ENCODE measurements at regions not wholly inside any gene's neighbourhood (a gene's known extent, or its start where the extent isn't known, plus 50 kb on each side); places are given as distances from the start of the nearest gene placed in this dataset.

DNA sequence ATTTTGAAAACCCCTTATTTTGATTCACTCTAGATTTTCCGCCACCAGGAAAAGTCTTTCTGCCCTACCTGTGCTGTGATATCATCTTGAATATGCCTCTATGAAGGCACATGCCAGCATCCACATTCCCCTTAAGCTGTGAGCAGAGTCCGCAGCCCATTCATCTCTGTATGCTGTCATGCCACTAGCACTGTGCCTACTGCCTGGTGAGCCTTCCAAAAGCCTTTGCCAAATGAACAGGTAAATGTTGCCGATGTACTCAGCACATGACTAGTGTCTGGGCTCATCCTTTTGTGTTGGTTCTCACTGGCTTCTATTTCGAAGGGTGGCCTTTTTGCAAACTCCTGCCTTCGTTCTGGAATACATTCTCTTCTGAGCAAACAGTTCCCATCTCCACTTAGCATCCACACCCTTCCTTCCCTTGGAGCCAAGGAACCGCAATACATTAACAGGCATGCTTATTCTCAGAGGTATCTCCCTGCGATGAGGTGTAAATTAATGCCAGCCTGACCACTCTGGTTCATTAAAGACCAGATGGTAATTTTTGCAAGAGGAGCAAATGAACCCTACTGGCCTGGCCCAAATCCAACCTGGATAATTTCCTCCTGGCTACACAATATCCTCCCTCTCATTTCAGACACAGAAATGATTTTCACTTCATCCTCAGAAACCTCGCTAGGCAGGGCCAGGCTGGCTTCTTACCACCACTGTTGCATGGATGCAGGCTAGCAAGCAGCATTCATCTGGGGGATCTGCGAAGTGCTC lies 339.7 kb upstream of the NFE2L3 start:
- POLR2A ChIA-PET: no interaction called here
- H4K20me1 ChIP-seq (ENCODE audit: control insufficient read depth, insufficient read depth, low read length, poor library complexity, severe bottlenecking): no peaks in the 10 kb centered on the region
- no peak overlapping the region for H3K4me3 Mint-ChIP-seq
- H3K4me2 ChIP-seq (replicated peaks; ENCODE audit: low read depth, low read length, poor library complexity, severe bottlenecking): no peak overlapping the region
- H2AFZ ChIP-seq (ENCODE audit: insufficient read depth, low read depth, low read length, poor library complexity, severe bottlenecking): no peak overlapping the region
- H3K9me3 Mint-ChIP-seq (ENCODE audit: insufficient read depth): peaks cover 3% of the 10 kb centered on the region
- H3K36me3 ChIP-seq (replicated peaks in 1 of 2; ENCODE audit: control extremely low read depth in 1 of 2, control insufficient read depth in 1 of 2, extremely low read depth in 1 of 2, insufficient read depth in 2 of 2, low read length in 1 of 2): no peaks in the 10 kb centered on the region
- no peak overlapping the region for H3K27ac ChIP-seq (ENCODE audit: low read length in 2 of 2)
- H3K79me2 ChIP-seq (ENCODE audit: control insufficient read depth, insufficient read depth, low read length): no peaks in the 10 kb centered on the region
- TF ChIP-seq, protein P1, sequence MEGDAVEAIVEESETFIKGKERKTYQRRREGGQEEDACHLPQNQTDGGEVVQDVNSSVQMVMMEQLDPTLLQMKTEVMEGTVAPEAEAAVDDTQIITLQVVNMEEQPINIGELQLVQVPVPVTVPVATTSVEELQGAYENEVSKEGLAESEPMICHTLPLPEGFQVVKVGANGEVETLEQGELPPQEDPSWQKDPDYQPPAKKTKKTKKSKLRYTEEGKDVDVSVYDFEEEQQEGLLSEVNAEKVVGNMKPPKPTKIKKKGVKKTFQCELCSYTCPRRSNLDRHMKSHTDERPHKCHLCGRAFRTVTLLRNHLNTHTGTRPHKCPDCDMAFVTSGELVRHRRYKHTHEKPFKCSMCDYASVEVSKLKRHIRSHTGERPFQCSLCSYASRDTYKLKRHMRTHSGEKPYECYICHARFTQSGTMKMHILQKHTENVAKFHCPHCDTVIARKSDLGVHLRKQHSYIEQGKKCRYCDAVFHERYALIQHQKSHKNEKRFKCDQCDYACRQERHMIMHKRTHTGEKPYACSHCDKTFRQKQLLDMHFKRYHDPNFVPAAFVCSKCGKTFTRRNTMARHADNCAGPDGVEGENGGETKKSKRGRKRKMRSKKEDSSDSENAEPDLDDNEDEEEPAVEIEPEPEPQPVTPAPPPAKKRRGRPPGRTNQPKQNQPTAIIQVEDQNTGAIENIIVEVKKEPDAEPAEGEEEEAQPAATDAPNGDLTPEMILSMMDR (IDR thresholded peaks at IDR 0.05): no peak
- no peak for TF ChIP-seq EZH2 (IDR thresholded peaks at IDR 0.05; ENCODE audit: borderline replicate concordance, insufficient read depth, low read depth, low read length, poor library complexity, severe bottlenecking)
- H3K9ac ChIP-seq (ENCODE audit: low read length): no peak overlapping the region
- intact Hi-C loops (cut with micrococcal nuclease): no loop called here
- H3K27me3 ChIP-seq (replicated peaks in 1 of 4; ENCODE audit: control extremely low read depth in 1 of 4, control insufficient read depth in 3 of 4, insufficient read depth in 4 of 4, low read length in 3 of 4): peaks cover 0 to 5% (median 2%) of the 10 kb centered on the region in 4 experiments
- H3K4me1 ChIP-seq (ENCODE audit: control insufficient read depth in 2 of 2, insufficient read depth in 2 of 2, low read length in 2 of 2): no peaks in the 10 kb centered on the region
- H3K27me3 Mint-ChIP-seq: peaks cover 44% of the 10 kb centered on the region
- CTCF ChIA-PET: no interaction called here
- DNase-seq (no peak), ATAC-seq (ENCODE audit: low read depth) (no peak)
- WGBS (ENCODE audit: insufficient coverage): 88% methylated on average over 8 of the region's 9 CpGs
- no peak overlapping the region for H3K4me3 ChIP-seq (ENCODE audit: control extremely low read depth in 1 of 5, extremely low read depth in 1 of 5, insufficient read depth in 1 of 5, low read depth in 2 of 5, low read length in 4 of 5)
- no peaks in the 10 kb centered on the region for H3K4me1 Mint-ChIP-seq
- H3K9me3 ChIP-seq (ENCODE audit: control extremely low read depth in 1 of 3, control insufficient read depth in 2 of 3, insufficient read depth in 1 of 3, low read length in 2 of 3): peaks cover 0 to 2% (median 0%) of the 10 kb centered on the region in 3 donors
- H3K27ac Mint-ChIP-seq: no peak overlapping the region

DNA sequence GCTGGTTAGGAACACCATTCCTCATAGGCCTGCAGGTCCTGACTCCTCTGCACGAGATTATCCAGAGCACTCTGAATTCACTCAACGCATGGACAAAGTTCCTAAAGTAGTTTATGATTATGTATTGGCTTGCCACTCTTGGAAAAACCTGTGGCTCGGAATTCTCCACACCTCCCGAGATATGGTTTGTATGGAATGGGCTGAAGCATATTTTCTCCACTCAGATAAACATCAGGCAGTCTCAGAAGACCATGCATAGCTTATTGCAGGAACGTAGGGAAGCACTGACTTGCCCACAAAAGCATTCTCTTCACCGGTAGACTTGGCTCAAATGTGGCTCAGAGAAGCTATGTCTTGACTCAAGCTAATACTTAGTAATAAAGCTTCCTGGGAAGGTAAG lies 338.6 kb upstream of the NFE2L3 start:
- CTCF ChIA-PET: no interaction called here
- TF ChIP-seq, protein P1 (IDR thresholded peaks at IDR 0.05): no peak
- TF ChIP-seq EZH2 (IDR thresholded peaks at IDR 0.05; ENCODE audit: borderline replicate concordance, insufficient read depth, low read depth, low read length, poor library complexity, severe bottlenecking): no peak
- POLR2A ChIA-PET: no interaction called here

More for the DNA sequence above, 338.6 kb upstream of the NFE2L3 start:
- H3K36me3 ChIP-seq (replicated peaks in 1 of 2; ENCODE audit: control extremely low read depth in 1 of 2, control insufficient read depth in 1 of 2, extremely low read depth in 1 of 2, insufficient read depth in 2 of 2, low read length in 1 of 2): no peaks in the 10 kb centered on the region
- no peaks in the 10 kb centered on the region for H4K20me1 ChIP-seq (ENCODE audit: control insufficient read depth, insufficient read depth, low read length, poor library complexity, severe bottlenecking)
- H3K27ac ChIP-seq (ENCODE audit: low read length in 2 of 2): no peak overlapping the region
- 100% methylated on average over 1 of the region's 6 CpGs for WGBS (ENCODE audit: insufficient coverage)
- DNase-seq (no peak), ATAC-seq (ENCODE audit: low read depth) (no peak)
- H3K4me3 ChIP-seq (ENCODE audit: control extremely low read depth in 1 of 5, extremely low read depth in 1 of 5, insufficient read depth in 1 of 5, low read depth in 2 of 5, low read length in 4 of 5): no peak overlapping the region
- no peak overlapping the region for H3K9ac ChIP-seq (ENCODE audit: low read length)
- no peaks in the 10 kb centered on the region for H3K79me2 ChIP-seq (ENCODE audit: control insufficient read depth, insufficient read depth, low read length)
- no peak overlapping the region for H3K4me2 ChIP-seq (replicated peaks; ENCODE audit: low read depth, low read length, poor library complexity, severe bottlenecking)
- H3K4me1 ChIP-seq (ENCODE audit: control insufficient read depth in 2 of 2, insufficient read depth in 2 of 2, low read length in 2 of 2): no peaks in the 10 kb centered on the region
- Mint-ChIP-seq H3K27ac (no peak overlapping the region), H3K27me3 (peaks cover 46% of the 10 kb centered on the region), H3K9me3 (ENCODE audit: insufficient read depth) (peaks cover 10% of the 10 kb centered on the region), H3K4me3 (no peak overlapping the region), H3K4me1 (no peaks in the 10 kb centered on the region)
- intact Hi-C loops (cut with micrococcal nuclease): no loop called here
- H3K27me3 ChIP-seq (replicated peaks in 1 of 4; ENCODE audit: control extremely low read depth in 1 of 4, control insufficient read depth in 3 of 4, insufficient read depth in 4 of 4, low read length in 3 of 4): peaks cover 0 to 9% (median 2%) of the 10 kb centered on the region in 4 experiments
- H3K9me3 ChIP-seq (ENCODE audit: control extremely low read depth in 1 of 3, control insufficient read depth in 2 of 3, insufficient read depth in 1 of 3, low read length in 2 of 3): peaks cover 0 to 2% (median 0%) of the 10 kb centered on the region in 3 donors
- H2AFZ ChIP-seq (ENCODE audit: insufficient read depth, low read depth, low read length, poor library complexity, severe bottlenecking): no peak overlapping the region
